ENCODE measurements at regions not wholly inside any gene's neighbourhood (a gene's known extent, or its start where the extent isn't known, plus 50 kb on each side); places are given as distances from the start of the nearest gene placed in this dataset.
"Not testable (repeated sequence)": the region's sequence is repeated elsewhere in the genome, so short reads cannot be mapped to it uniquely, and the experiment has no call there.

DNA sequence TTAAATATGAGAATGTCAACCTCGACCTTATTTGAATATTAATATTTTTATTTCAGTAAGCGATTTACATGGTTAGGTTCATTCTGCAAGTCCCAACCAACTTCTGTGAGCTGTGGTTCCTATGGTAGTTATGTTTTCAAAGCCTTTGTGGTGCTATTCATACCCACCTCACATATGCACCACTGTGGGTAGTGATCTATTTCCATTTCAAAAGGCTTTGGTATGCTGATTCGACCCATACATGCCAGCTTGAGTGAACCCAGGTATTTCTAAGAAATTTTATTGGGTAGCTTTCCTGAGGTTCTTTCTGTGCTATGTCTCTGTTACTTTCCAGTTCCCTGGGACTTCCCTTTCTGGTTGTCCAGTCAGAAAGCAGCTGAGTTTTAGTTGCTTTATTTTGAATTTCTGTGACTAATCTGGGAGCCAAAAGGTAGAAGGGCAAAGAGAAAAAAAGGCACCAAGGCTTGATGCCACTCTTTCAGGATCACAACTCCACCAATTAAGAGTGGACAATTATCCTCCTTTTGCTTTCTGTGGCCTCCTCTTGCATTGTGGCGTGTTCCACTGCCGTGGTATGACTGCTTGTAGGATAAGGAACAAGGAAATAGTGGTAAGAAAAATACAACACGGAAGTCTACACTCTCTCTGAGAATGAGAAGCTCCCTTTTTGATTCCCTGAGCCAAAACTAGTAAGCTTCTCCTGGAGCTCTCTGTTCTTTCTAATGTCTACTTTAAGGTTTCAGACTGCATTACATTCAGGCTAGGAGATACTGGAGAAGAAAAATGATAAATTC is 729.1 kb downstream of the NOVA1 start:
- no peak for DNase-seq (ENCODE audit: low read depth)

DNA sequence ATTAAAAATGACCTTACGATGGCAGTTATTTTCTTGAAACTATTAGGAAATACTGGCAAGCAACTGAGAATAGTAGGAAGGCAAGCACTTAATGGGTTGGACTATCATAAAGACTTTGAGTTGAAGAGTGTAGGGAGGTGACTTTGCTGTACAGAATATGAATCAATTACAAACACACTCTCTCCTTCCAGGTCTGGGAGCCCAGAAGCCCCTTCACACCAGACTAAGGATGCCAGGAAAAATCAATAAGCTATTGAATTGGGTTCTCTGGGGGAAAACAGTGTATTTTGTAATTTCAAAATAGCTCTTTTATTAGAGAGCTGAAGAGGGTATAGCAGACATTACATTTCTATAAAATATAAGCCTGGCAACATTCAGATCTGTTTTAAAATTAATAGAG is 736.4 kb downstream of the NOVA1 start:
- no peak for DNase-seq (ENCODE audit: low read depth)

DNA sequence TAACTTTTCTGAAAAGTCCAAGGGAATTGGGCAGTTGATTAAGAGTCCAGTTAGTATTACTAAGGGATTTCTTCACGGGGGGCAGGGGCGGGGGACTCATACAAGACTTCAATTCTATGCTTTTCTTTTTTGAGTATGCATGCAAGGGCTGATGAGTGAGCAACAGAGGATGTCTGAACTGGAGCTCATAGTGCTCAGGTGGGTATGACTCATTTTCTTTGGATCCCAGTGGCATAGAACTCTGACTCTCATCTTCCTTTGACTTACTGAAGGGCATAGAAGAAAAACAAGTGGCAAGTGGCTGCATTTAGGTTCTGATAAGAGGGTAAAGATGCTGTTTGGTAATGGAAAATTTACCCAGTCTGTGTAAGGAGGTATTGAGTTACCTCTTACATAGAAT is 749.2 kb downstream of the NOVA1 start:
- DNase-seq (ENCODE audit: low read depth) = no peak

DNA sequence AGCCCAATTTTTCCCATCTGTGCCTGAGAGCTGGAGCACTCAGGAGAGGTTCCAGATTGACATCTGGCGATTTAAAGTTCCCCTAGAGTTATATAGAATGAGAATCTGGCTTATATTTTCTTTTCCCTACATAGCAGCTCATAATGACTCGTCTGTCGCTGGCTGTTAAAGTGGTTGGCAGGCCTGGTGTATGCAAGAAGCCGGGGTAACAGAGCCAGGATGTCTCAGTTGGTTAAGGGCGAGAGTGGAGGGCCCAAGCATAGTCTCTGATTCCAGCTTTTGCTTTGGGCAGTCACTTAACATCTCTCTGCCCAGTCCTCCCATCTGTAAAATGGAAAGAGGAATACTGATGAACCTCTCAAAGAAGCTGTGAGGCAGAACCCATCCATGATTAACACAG is 751.6 kb downstream of the NOVA1 start:
- no peak for DNase-seq (ENCODE audit: low read depth)

DNA sequence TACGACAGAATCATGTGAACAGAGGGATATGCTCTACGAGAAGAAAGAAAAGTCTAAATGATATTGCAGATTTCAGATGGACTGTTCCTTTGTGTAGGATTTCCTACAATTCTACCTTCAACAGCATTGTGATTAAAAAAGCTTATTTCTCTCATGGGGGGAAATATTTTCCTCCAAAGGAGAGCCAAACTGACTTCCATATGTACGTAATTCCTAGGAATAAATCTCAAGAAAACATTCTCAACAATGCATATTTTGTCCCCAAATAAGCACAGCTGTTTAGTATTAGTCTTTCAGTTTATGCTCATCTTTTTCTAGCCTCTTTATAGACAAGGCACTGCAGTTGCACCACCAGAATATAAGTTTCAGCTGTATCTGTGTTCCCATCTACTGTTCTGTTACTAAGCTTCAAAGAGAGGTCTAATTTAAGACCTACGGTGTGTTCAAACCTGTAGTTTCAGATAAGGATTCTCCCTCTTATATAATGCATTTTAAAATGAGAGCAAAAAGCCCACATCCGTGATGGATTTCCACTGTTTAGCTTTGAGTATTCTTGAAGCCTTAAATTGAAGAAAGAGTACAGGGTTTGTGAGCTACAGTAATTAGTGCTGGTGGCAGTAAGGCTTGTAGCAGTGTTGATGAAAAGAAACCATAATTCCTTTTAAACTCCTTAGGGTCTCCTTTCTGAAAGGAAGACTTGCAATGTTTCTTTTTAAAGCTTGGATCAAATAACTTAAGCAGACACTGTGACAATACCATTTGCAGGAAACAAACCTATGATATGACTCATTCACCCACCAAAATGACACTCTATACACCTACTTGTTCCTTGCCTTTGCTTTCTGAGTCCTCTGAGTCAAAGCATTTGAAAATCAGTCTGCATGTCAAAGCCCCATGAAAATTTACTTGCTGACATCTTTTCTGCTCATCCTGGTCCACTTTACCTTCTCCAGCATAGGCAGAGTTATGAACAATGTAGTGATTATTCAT is 754.1 kb downstream of the NOVA1 start:
- no peak for DNase-seq (ENCODE audit: low read depth)

DNA sequence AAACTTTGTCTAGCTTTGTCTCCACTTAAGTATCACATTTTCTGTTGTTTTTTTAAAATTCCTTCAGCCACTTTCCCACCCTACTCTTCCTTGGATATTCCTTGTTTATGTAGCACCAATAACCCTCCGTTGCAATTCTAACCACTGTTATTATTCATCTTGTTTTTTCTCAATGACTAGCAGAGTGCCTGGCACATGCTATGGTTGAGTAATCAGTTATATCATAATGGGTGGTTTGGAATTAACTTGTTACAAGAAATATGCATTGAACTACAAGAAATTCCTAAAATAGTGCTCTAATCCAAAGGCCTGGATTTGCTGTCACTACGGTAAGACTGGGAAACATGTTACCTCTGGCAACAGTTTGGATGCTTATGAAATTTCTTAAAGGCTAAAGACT is 756.6 kb downstream of the NOVA1 start:
- DNase-seq (ENCODE audit: low read depth) = no peak

DNA sequence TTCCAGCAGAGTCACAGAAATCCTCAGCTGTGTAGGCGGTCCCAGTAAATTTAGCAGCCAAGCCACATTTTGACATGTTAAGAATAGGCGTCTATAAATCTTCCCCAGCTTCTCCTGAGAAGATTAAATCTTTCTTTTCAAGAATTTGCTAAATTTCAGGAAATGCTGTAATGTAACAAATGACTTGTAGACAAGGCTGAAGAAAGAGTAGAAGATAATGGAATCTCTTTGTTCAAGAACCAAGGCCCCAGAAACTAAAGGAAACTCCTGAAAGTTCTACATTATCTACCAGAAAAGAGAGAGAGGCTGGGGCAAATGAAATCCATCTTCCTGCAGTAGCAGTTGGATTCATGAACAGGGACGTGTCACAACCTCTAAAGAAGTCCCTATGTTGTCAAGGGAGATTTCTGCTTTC is 760.3 kb downstream of the NOVA1 start:
- DNase-seq (ENCODE audit: low read depth) = no peak

DNA sequence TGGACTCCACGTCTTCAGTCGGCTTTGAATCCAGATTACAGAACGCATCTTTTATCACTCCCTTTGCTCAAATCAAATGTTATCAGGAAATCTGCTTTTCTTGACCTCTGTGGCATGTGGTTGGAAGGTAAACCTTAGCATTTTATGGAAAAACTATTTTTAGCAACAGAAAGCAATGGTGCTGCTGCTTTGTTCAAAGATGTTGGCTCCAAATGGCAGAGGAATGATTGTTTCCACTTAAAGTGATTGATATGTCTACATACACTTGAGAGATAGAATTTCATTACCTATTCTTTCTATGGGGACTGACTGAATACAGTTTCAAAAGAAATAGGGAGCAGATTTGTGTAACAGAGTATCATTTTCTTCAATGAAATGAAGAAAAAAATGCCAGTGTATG is 761.2 kb downstream of the NOVA1 start:
- DNase-seq (ENCODE audit: low read depth) = no peak

DNA sequence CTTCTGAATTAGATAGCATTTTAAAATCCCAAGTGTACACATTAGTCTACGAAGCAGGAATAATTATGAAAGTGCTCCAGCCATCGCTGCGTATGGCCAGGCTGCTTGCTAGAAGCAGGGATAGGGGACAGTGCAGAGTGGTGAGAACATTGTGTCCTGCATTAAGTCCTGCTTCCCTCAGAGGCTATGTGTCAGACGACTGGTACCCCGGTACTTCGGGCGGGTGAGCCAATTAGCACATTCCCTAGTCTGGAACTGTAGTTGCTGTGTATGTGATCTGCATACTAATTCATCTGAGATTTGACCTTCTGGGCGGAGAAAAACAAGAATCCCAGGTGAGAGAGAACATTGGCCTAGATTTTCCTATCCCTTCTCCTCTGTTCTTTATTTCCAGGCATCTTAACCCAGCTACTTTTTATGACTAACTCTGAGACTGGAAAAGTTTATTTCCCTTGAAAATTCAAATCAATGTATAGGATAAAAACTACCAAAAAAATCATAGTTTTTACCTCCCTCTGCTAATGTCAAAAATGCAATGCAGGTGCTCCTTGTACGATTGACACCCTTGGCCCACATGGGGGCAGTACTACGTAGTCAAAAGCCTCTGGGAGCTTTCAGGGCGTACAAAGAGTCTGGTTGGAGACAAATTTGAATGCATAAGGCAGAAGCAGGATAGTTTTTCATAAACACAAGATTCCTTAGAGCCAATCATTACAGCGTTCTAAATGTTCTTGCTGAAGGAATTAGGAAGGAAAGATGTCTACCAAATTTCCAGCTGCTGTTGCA is 764.3 kb downstream of the NOVA1 start:
- DNase-seq (ENCODE audit: low read depth) = no peak

DNA sequence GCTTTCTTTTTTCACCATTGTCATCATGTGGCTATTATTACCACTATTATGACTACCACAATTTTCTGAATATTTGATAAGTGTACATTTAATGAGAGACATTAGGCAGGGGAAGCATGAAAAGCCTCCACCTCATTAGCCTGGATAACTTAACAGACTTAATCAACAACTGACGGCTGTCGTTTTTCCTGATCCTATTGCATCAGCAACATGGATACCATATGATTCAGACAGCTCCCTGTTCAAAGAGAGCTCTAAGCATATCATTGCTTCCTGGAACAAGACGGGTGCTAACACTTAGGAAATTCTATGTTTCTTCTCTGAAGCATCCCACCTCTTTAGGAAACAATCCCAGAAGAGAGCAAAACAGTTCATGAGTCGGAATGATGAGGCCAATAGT is 765.2 kb downstream of the NOVA1 start:
- DNase-seq (ENCODE audit: low read depth) = no peak

DNA sequence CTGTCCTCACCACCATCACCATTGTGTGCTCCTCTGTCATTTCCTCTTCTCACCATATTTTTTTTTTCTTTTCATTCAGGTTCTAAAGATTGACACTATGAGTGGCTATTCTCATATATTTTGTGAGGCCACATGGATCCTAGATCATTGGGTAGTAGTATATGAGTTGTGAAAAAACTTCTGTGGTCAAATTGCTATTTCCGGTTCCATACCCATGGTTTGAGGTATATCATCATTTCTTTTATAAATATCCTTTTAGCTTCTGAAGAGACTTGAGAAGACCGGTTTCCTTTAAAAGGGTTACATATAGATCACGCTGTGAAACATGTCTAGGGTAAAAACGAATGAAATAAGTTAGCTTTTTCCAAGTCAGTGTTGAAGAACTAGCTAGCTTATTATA is 769.3 kb downstream of the NOVA1 start:
- no peak for DNase-seq (ENCODE audit: low read depth)

DNA sequence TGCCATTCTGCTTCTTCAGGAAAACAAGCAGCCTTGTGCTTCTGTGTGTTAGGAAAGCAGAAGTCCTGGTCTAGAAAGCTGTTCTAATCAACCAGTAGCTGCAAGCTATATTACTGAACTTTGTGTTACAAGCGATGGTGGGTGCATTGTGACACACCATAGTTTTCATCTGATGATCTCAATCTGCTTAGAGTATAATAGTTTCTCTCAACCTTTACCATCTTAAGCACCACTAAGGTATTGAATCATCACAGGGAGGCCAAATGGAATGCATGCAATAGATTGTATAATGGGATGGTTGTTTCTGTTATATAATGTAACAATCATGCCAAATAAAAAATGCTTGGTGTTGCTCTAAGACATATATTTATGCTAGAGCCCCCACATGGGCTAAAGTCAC is 771.7 kb downstream of the NOVA1 start:
- DNase-seq (ENCODE audit: low read depth) = no peak

DNA sequence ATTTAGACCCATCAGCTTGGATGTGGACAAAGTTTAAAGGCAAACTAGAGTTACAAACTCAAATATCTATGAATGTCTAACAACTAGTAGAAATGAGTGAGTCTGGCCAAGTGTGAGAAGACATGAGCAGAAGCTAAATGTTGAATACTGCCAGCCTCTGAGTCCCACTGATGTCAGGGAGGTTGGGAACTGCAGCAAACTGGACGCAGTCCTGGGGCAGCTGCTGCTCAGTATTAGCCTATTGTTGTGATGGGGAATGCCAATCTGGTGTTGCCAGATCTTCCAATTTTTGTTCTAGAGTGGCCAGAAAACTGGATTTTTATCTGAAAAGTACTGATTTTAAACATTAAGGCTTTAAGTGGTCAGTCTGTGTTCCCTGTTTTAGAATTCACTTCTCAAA is 770.4 kb upstream of the STXBP6 start:
- no peak for DNase-seq (ENCODE audit: low read depth)

DNA sequence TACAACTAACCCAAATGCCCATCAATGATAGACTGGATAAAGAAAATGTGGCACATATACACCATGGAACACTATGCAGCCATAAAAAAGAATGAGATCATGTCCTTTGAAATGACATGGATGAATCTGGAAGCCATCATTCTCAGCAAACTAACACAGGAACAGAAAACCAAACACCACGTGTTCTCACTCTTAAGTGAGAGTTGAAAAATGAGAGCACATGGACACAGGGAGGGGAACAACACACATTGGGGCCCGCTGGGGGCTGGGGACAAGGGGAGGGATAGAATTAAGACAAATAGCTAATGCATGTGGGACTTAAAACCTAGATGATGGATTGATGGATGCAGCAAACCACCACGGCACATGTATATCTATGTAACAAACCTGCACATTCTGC is 764.7 kb upstream of the STXBP6 start:
- DNase-seq (ENCODE audit: low read depth) = not testable (repeated sequence)

DNA sequence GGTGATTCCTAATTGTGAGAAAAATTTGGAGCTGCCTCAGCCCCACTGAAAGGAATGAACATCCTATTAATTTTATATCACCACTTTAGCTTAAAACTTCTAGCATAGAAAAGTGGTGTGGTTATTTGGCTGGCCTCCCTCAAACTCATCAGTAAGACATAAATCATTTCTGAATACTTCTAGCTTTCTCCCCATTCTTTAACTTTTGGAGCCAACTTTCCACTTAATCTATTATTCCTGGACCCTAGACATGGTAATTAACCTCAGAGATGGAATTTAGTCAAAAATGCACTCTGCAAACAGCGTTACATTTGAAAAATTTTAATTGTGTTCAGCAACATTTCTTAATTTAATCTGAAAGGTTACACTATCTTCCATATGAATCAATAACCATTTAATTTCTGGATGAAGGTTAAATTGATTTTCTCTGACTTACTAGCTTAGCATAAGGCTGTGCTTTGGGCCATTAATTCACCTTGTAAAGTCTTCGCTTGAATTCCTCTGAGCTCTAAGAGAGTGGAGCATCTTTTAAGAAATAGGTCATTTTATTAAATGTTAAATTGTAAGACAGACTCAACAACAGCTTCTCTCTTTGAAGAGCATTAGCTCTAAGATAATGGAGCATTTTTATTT is 753.6 kb upstream of the STXBP6 start:
- no peak for DNase-seq (ENCODE audit: low read depth)

DNA sequence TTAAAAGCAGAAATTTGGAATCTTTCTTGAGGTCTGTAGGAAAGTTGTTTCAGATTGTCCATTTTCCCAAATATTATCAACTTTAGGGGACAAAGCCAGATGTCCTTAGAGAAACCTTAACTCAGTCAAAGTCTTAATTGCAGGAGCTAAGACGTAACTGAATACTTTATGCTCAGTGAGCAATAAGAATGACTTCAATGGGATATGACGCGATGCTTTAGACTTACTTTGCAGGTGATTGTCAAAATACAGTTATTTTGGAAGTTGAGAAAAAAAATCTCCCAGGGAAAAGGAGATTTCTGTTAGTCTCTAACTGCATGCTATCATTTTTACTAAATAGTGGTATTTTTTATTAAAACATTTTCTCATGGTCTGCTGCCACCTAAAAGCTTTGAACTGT is 750.9 kb upstream of the STXBP6 start:
- no peak for DNase-seq (ENCODE audit: low read depth)

DNA sequence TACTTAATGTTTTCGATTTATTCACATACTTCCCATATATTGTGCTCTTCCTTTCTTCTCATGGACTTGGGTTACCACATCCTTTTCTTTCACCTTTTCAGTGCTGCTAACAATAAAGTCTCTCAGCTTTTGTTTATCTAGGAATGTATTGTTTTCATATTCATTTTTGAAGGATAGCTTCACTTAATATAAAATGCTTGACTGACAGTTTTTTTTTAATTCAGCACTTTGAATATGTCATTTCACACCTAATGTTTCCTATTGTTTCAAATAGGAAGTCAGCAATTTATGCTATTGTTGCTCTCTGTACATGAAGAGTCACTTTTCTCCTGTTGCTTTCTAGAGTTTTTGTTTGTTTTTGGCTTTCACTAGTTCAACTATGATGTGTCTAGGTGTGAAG is 738.3 kb upstream of the STXBP6 start:
- no peak for DNase-seq (ENCODE audit: low read depth)

DNA sequence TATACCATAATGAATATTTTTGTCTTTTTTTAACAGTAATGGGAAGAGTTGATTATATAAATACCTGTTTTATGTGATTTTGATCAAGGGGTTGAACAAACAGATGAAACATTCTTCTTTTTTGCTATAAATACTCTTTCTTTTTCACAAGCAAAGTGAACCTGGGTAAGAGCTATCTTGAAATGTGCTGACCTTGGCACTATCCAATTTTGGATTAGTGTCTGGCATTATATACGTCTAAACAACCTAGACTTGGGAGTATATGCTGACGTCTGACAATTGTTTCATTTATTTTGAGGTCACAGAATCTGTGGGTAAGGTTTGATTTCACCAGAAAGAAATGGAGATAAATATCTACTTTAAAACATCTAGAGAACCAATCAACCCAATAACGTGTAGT is 716.0 kb upstream of the STXBP6 start:
- DNase-seq (ENCODE audit: low read depth) = no peak

DNA sequence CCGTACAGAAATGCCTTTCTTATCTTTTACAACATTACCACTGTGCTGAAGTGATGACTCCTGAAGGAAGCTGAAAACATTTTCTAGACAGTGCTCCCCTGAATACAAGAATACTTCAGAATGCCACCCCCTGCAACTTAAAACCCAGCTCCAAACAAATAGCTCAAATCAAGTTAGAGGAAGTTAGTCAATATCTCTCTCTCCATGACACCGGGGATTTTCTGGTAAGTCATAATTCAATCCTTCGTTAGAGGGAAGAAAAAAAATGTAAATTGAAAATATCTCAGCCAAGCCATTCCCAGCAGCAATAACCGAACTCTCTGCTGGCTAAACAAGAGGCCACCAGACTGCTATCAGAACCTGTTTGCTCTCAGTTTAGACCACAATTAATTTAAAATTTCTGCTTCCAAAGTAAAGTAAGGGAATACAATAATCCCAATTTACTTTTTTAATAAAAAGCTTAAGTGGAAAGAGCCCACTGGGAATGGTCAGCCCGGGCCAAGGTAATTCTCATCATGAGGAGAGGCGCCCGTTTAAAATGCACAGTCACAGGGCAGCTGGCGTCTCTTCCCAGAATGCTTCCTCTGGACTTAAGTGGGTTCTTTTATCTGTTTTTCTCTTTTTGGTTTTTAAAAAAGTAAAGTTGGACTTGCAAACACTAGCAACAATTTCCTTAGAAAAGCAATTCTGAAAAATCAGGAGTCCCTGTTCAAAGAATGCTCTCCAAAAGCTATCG is 710.1 kb upstream of the STXBP6 start:
- DNase-seq (ENCODE audit: low read depth) = no peak

DNA sequence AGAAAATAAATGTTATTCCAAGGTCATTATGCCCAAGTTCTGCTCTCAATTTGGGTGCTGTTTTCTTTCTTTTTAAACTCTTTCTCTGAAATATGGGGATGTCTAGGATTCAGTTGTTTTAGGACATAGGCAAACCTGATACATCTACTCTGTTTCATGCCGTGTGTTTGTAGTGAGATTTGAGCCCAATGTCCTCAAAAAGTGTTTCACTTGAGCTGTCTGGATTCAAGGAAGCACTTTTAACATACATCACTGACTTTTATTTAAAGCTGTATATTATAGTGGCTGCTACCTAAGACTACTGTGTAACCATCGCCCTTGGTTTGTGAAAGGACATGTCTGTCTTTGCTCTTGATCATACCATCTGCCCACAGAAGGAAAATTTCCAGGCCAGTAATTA is 709.3 kb upstream of the STXBP6 start:
- DNase-seq (ENCODE audit: low read depth) = no peak

DNA sequence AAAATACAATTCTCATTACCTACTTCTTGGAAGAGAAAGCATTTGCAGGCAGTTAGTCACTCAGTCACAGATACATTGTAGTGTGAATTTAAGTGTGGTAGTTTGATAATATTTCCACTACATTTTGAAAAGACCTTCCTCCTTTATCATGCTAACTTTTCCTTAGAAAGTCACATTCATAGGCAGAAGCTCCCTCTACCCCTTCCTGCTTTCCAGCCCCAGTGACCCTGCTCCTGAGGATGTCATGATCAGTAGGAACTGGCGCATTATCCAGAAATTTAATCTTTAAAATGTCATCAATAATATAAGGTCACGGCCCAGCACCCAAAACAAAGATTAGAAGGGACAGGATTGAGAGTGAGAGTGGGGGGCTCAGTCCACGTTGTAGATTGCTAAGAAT is 707.4 kb upstream of the STXBP6 start:
- no peak for DNase-seq (ENCODE audit: low read depth)
